ENCODE measurements at regions not wholly inside any gene's neighbourhood (a gene's known extent, or its start where the extent isn't known, plus 50 kb on each side); places are given as distances from the start of the nearest gene placed in this dataset.

DNA sequence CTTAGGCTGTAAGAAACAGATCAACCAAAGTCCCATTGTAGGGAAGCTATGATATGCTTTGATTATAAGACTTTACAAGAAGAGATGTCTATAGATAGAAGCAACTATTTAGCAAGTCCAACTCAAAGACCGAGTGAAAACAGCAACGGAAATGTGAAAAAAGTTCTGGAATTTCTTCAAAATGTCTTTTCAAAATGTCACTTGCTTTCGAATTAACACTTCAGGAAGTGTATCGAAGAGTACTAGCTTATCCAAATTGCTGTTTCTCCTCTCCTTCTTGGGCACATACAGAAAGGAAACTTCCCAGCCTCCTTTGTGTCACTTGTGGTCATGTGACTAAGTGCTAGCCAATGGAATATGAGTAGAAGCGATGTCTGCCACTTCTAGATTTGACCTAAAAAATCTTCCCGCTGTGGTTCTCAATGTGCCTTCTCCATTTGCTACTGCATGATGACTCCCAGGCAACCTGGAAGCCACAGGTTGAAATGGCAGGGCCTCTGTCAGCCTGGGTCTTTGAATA is 89.9 kb downstream of the TSEN15 start:
- no peak for DNase-seq

DNA sequence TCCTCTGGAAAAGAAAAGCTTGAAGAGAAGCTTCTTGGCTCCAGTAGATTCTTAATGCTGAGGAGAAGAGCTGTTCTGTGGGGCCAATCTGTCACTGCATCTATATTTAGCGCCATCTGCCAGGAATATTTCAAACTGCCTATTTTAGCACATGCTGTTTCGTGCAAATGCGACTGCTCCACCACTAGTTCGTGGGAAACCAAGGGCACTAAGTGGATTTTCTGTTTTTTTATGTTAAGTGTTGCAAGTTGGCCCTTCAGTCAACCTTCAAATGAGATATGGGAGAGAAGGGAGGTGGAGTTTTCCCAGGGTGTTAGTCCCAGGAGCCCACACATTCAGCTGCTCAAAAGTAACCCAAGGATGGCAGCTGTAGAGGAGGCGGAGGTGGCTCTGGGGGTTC is 91.9 kb downstream of the TSEN15 start:
- DNase-seq = no peak

DNA sequence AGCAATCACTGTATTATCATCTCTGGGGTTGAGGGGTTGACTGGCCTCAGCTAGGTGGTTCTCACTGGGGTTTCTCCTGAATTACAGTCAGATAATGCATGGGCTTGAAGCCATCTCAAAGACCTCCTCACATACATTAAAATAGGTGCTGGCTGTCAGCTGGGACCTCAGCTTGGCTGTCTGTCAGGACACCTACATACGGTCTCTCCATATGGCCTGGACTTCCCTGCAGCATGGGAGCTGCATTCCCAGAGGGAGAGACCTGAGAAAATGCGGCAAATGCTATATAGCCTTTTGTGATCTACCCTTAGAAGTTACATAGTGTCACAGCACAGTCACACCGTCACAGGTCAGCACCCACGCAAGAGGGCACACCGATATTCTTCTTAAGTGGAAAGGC is 93.6 kb downstream of the TSEN15 start:
- DNase-seq = no peak

DNA sequence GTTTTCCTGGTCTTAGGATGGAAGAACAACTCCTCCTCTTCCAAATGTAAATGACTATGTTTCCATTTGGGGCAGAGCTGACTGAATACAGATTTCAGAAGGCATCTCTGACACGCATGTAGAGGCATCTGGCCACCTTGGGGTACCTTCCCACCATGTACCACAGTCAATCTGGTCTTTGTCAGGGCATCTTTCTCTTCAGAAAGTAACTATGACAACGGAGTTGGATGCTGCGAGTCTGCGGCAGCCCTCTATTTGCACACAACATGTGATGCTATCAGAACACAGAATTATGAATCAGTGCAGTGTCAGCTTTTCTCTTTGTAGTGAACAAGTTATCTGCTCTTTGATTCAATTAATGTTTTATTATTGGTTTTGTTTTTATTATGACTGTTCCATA is 94.7 kb downstream of the TSEN15 start:
- no peak for DNase-seq

DNA sequence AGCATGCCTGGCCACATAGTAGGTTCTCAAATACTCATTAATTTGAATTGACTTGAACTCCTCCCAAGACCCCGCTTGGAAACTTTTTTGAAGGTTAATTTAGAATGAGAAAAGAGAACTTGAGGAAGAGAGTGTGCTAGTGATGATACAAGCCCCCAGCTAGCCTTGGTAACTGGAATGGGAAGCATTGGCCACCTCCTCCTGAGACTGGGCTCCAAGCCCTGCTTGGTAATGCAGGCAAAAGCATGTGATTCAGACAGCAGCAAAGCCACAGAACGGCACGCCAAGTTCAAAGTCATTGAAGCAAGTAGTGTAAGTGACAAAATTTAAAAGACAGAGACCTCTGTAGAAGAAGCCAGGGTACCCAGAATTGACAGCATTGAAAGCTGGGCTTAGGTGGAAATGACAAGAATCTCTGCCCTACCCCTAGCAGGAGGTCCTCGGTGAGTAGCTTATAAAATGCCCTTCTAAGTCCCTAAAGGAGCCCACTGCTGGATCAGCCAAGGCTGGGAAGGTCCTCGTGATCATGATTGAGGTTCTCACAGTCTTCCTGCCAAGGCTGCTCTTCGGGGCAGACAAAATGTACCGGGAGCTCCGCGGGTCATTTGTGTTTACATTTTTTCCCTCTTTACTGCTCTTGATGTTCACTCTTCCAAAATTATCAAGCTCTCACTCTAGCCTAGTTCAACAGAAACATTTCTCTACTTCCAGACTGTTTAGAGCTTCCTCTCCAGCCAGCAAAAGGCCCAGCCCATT is 99.4 kb downstream of the TSEN15 start:
- no peak for DNase-seq

DNA sequence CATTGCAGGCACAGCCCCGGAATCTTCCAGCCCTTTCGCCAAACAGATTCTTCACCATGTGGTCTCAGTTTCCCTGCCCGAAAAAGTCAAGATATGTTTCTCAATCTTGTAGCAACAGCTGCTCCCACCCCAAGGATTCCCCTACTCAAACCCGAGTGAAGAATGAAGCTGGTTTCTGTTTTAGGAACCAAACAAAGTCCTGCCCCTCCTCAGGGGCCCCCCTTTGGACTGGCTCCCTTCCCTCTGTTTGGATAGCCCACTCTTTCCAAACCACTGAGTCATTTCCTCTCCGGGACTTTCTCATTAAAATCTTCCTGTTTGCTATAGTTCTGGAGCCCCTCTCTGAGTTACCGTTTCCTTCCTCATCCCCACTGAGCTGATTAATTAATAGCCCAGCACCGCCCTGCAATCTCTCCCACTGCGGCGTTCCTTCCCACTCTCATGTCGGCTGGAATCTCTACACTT is 100.9 kb downstream of the TSEN15 start:
- DNase-seq = no peak

DNA sequence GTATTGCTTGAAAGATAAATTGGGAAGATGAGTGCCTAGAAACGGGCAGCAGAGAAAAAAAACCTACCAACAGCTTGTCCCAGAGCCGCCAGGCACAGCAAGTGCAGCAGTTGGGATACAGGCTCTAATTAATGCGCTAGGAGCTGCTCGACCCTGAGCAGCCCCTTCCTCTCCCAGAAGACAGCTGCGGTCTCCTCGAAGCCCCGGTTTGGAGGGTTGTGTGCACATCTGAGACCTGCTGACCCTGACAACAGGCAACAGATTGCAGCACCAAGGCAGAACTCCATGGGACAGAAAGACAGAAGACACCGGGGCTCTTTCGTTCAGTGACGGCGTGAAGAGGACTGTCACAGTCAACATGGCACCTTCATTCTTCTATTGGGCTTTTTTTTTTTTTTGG is 101.4 kb downstream of the TSEN15 start:
- DNase-seq = no peak

DNA sequence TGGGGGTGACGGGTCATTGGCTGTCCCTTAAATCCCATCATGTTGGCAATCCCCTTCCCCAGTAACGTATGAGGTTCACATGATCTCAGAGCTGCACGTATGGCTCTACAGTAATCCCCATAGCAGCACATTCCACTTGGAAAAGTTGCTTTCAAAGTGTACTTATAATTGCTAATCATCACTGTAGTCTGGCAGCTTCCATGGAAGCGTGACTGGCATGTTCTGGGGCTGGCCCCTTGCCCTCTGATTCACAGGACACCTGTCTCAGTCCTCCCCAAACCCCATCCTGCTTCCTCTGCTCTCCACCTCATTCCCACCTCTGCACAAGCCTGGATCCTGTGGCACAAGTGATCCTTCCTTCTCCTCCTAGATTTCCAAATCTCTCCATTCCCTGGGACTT is 102.2 kb downstream of the TSEN15 start:
- no peak for DNase-seq

DNA sequence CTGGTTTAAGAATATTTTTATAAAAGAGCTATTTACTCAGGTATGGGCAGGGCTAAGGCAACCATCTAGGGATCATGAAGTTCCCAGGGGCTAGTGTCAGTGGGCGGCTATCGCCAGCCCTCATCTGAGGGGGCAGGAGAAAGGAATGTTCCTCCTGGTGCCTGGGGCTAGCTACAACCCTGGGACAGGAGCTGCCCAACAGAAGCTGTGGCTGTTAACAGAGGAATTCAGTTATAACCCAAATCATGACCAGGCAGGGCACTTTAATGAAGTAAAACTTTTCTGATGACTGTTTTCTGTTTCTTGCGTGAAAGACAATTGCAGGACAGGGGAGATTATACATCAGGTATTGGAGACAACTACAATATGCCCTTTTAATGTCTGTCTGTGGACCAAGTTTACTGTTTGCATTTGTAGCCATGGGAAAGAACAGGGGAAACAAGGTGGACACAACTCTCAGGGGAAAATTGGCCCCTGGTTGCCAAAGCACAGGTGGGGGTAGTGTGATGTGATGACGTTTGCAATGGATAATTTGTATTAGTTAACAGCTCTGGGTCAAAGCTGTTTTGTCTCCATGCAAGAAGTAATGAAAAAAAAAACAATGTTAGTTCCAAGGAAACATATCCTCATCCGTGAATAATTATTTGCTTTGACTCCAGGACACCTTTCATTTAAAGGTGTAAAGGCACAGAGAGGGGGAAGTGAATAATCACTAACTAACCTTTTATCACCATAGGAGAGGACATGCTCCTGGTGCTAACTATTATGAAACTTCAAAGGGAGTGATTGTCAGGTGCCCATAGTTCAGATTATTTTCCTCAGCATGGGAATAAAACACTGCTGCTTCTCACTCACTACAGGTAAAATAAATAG is 105.2 kb downstream of the TSEN15 start:
- DNase-seq = no peak

DNA sequence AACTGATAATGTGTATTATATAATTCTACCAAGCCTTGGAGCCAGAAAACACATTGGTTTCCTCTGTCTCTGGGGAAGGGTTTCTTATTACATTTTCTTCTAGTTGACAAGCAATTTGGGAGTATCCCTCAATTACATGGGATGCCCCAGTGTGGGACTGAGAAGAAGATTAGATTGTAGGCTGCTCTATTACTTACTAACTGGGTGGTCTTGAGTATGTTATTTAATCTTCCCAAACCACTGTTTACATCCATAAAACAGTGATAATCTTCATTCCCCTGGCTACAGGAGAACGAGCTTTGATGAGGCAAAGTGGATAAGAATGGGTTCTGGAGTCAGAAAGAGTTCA is 105.8 kb downstream of the TSEN15 start:
- no peak for DNase-seq

DNA sequence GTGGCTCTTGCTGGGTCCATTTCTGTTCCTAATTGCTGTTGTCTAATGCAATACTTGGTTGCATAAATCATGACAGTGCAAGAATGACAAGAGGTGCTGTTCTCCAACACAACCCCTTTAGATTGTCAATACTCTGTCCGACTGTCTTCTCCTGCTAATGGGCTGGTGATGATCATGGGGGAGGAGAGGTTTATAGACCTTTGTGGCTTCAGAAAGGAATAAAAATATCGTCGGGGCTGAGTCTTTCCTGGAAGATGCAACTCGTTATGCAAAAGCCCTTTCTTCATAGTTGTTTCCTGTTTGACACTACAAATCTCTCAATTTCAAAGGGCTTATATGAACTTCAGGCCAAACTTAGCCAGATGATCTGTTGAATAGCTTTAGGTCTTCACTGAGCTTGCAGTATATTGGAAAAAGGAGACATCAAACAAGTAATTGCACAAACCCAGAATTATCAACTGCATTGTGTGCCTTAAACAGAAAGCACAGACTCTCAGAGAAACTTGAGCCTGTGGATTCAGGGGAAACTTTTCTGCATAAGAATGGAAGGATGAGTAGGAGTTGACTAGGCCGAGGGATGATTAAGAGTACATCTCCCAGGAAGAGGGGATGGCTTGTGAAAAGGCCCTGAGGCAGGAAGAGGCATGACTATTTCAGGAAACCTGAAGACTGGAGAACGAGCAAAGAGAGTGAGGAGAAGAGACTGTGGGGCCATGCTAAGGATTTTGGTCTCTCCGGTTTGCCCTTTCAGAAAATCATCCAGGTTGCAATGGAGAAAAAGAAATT is 107.6 kb downstream of the TSEN15 start:
- DNase-seq = peak; percentile 58

DNA sequence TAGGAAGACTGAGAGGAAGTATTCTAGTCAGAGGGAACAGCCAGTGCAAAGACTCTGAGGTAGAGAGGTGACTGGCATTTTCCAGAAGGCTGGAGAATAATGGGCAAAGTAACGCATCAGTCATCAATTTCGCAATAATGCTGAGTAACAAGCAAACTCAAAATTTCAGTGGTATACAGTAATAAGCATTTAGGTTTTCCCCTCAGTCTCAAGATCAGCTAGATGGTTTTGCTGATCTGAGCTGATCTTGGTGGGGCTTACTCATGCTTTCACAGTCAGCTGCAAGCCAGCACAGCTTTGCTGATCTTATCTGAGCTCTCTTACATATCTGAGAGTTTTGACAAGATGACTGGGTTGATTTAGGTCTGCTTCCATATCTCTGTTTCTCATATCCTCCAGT is 108.7 kb downstream of the TSEN15 start:
- peak; percentile 92 for DNase-seq

DNA sequence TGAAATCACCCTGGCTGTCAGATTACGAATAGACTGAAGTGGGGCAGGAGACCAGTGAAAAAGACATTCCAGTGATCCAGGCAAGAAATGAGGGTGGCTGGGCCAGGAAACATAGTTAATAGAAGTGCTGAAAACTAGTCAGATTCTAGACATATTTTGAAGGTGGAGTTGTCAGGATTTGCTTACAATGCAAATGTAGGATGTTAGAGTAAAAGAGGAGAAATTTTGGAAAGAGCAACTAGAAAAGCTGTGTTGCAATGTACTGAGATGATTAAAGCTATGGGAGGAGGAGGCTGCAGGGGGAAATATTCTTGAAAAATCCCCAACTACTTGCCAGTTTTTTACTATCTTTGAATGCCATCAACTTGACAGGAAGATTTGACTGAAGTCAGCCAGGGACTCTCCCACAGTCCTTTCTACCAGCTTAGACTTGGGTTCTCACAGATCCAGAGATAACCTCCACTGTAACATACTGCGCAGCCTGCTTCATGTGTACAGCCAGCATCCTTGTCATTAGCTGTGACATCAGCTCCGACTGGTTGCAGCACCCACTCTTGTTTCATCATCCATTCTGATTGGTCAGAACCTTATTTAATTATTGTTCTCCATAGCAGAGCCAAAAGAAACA is 109.7 kb downstream of the TSEN15 start:
- DNase-seq = peak; percentile 87

DNA sequence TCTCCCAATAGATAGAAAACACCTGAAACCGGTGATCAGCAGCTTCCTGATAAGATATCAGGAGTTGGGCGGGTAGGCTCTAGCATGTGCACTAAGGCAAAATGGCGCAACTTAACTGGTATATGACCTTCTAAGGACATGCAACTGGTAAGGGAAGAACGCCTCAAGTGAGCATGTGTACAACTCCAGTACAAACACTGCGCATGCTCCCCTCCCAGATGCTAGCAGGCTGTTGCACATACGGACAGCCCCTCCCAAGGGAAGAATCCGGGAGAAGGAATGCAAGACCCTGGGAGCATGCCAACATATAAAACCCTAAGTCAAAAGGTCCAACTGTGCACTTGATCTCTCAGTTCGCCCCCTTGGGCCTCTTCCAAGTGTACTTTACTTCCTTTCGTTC is 110.8 kb downstream of the TSEN15 start:
- DNase-seq = no peak

DNA sequence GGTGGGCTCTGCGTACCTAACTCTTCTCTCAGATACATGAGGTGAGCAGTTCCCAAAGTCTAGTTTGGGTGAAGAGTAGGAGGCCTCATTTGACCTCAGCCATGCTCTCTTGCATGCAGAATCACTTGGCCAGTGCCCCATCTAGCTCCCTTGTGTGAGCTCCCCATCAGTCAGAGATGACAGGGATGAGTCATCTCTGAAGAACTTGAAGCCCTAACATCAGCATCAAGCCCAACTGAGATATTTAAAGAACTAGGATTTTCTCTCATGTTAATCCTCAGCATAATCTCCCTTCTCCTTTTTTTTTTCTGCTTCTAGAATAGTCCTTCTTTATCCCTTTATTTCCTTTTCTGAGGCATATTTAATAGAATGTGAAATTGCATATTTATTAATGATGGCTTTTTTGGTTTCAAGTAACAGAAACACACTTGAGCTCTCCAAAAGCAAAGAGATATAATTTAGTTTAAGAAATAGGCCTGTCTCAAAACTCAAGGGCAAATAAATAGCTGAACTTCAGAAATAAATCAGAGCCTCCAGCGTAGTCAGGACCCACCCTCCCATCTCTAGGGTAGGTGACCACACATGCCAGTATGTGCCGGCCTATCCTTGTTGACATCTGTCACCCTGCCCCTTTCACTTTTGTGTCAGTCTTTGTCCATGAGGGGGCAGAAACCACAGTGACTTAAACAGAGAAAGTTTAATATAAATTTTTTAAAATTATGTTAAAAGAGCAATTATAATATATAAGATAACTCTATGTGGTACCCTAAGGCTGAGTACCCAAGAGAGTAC is 112.3 kb downstream of the TSEN15 start:
- peak; percentile 80 for DNase-seq

DNA sequence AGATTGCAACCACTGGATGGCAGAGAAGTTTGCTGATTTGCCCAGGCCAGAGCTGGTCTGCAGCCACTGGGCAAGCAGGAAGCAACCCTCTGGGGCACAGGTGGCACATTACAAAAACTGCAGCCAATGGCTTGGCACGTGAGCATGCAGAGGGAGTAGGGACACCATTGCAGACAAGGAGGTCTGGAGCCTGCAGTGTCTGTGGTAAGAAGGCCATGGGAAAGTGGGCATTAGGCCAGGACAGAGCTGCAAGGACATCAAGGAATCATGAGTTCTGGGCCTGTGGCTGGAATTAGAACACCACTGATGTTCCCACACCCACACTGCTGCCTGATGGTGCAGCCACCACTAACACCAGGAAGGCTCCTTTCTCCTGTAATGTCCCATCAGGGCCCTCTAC is 113.0 kb downstream of the TSEN15 start:
- no peak for DNase-seq

DNA sequence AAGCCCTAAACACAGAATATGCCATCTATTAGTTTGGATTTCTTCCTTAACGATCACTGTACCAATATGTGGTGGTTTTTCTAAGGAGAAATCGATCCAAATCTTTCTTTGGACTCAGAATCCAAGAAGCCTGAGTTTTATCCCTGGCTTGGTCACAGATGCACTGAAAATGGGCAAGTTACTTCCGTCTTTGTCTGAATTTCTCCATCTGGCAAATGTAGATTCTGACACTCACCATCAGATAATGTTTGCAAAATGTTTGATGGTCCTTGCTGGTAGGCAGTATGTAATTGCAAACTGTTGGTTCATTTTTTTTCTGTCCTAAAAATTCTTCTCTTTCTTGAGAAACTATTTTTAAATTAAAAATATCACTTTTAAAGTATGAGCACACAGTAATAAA is 115.0 kb downstream of the TSEN15 start:
- no peak for DNase-seq

DNA sequence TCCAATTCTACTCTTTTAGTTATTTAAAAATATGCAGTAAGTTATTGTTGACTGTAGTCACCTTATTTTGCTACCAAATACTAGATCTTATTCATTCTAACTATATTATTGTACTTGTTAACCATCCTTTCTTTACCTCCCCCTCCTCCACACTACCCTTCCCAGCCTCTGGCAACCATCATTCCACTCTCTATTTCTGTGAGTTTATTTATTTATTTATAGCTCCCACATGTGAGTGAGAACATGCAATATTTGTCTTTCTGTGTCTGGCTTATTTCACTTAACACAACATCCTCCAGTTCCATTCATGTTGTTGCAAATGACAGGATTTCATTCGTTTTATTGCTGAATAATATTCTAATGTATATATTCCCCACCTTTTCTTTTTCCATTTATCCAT is 115.8 kb downstream of the TSEN15 start:
- DNase-seq = no peak

DNA sequence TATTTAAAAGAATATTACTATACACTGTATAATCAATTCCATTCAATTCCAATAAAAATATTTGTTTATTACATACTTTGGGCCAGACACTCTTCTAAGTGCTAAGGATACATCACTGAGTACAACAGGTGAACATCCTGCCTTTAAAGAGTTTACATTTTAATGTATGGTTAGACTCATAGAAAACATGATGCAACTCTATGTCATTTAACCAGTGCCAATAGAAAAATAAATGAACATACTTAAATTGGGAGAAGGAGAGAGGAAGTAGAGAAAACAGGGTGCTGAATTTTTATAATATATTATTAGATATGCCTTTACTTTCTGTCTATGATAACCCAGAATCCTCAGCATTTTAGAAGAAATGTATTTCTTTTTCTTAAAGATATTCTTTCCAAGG is 119.2 kb downstream of the TSEN15 start:
- no peak for DNase-seq

DNA sequence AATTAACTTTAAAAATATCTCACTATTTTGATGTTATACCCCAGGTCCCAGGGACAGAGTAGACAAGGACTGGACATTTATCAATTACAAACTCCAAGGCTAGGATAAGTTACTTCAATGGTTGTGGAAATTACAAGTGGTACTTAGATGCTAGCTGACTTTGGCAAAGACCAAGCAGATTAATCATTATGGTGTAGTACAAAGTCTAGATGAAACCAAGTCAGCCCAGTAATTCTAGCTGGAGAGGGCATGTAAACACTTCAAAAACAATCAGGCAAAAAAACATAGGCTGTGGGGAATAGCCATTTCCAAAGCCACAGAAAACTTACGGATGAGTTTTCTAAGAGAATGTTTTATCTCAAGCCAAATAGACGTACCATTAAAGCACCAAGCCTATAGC is 124.5 kb downstream of the TSEN15 start:
- no peak for DNase-seq

DNA sequence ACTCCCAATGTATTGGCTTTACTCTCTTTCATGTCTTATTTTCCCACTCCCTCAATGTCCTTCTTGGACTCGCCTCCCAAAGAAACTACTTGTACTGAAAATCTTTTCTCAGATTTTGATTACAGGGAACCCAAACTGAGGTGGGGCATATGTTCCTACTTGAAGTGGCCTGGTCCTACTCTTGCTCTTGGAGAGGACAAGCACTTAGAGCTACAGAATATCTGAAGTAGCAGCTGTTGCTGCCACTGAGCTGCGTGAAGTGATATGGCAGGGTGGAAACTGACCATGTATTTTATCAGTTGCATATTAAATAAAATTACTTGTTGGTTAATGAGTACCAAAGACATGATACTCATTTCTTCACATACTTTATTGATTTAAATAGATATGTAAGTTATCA is 129.5 kb downstream of the TSEN15 start:
- no peak for DNase-seq

DNA sequence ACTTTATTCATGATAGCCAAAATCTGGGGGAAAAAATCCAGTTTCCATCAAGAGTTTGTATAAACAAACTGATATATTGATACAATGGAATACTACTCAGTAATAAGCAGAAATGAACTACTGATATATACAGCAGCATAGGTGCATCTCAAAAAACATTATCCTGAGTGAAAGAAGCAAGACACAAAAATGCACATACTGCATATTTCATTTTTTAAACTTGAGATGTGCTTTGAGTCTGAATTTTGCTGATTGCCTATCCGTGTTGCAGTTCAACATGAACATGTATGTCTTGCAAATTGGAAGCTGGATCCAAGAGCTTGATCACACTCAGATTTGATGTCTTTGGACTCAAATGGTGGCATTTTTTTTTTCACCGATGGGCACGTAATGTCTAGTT is 132.4 kb downstream of the TSEN15 start:
- no peak for DNase-seq
